ENCODE measurements at regions not wholly inside any gene's neighbourhood (a gene's known extent, or its start where the extent isn't known, plus 50 kb on each side); places are given as distances from the start of the nearest gene placed in this dataset.

DNA sequence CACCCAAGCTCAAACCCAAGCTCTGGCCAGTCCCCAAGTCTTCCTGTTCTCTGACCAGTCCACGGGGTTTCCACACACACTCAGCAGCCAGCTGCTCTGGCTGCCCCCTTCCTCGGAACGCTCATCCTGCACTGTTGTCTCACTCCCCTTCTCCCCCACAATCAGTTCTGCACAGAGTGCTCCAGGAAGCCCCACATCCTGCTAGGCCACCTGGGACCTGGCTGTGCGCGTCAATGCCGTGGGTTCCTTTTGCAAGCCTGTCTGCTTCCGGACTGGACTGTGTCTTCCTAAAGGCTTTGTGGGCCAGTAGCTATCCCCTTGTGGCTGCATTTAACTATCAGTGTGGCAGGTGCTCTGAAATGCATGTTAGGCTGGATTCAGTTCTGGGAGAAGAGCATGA, 605.0 kb upstream of the RAB6C start:
- Histone ChIP-seq H3K4me3 (no peak overlapping the region), H3K4me1 (replicated peaks in 1 of 2; ENCODE audit: control insufficient read depth in 2 of 2, insufficient read depth in 2 of 2, low read length in 2 of 2) (no peaks in the 10 kb centered on the region), H3K79me2 (ENCODE audit: control insufficient read depth, insufficient read depth, low read length) (no peaks in the 10 kb centered on the region), H3K36me3 (ENCODE audit: control insufficient read depth, insufficient read depth, low read length) (no peaks in the 10 kb centered on the region), H4K20me1 (replicated peaks; ENCODE audit: control insufficient read depth, insufficient read depth, low read length) (no peaks in the 10 kb centered on the region), H3K4me2 (ENCODE audit: insufficient read depth, low read length) (no peak overlapping the region), H3K27me3 (ENCODE audit: control insufficient read depth in 2 of 2, insufficient read depth in 2 of 2, low read length in 2 of 2) (peaks cover 0 to 5% of the 10 kb centered on the region in 2 experiments; a peak in 2 of 5 replicates), H3K27ac (ENCODE audit: extremely low read depth, low read depth, low read length) (no peak overlapping the region), H3K9me3 (replicated peaks; ENCODE audit: control insufficient read depth, insufficient read depth, low read depth, low read length) (no peaks in the 10 kb centered on the region), H2AFZ (ENCODE audit: low read depth, low read length) (no peak overlapping the region), H3K9me1 (ENCODE audit: control insufficient read depth, insufficient read depth, low read length) (no peaks in the 10 kb centered on the region), H3K9ac (ENCODE audit: insufficient read depth in 1 of 2, low read depth in 2 of 2, low read length in 2 of 2) (no peak overlapping the region)
- WGBS (ENCODE audit: insufficient coverage, low coverage, missing lambda C conversion rate): 0% methylated on average over 7 of the region's 7 CpGs
- BruUV-seq (replicated peaks): no TSS peak
- ATAC-seq (no peak), FAIRE-seq (no peak), DNase-seq (ENCODE audit: extremely low read depth in 1 of 4, low spot score in 3 of 4) (no peak)
- intact Hi-C loops (cut with micrococcal nuclease): no loop called here
- TF ChIP-seq, protein P1, sequence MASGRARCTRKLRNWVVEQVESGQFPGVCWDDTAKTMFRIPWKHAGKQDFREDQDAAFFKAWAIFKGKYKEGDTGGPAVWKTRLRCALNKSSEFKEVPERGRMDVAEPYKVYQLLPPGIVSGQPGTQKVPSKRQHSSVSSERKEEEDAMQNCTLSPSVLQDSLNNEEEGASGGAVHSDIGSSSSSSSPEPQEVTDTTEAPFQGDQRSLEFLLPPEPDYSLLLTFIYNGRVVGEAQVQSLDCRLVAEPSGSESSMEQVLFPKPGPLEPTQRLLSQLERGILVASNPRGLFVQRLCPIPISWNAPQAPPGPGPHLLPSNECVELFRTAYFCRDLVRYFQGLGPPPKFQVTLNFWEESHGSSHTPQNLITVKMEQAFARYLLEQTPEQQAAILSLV (tag; IDR thresholded peaks at IDR 0.05): no peak
- TF ChIP-seq, protein P2, sequence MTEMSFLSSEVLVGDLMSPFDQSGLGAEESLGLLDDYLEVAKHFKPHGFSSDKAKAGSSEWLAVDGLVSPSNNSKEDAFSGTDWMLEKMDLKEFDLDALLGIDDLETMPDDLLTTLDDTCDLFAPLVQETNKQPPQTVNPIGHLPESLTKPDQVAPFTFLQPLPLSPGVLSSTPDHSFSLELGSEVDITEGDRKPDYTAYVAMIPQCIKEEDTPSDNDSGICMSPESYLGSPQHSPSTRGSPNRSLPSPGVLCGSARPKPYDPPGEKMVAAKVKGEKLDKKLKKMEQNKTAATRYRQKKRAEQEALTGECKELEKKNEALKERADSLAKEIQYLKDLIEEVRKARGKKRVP (CRISPR knock-in tag; IDR thresholded peaks at IDR 0.05): no peak
- TF ChIP-seq DPF2 (IDR thresholded peaks at IDR 0.05) (no peak), ZNF197 (CRISPR knock-in tag; IDR thresholded peaks at IDR 0.05; ENCODE audit: low read depth) (no peak), NUFIP1 (IDR thresholded peaks at IDR 0.05; ENCODE audit: partially characterized antibody) (no peak), NFRKB (IDR thresholded peaks at IDR 0.05; ENCODE audit: low read depth) (no peak), NCOR1 (IDR thresholded peaks at IDR 0.05) (no peak), MYBL2 (IDR thresholded peaks at IDR 0.05; ENCODE audit: low read depth) (no peak), MYBL2 (CRISPR knock-in tag; IDR thresholded peaks at IDR 0.05; ENCODE audit: borderline replicate concordance) (no peak)
- CTCF ChIA-PET (ENCODE audit: low intra/inter-chr PET ratio): no interaction called here
- POLR2A ChIA-PET: no interaction called here
- in situ Hi-C loops (cut with MboI): no loop called here
